Mammary epithelial cell (primary cell): ENCODE measurements at regions not wholly inside any gene's neighbourhood (a gene's known extent, or its start where the extent isn't known, plus 50 kb on each side); places are given as distances from the start of the nearest gene placed in this dataset.

ENCODE experiments used
- EZH2 ChIP-seq: IDR thresholded peaks from 2 replicates; pipeline ENCODE4 v1.6.1; 2012; ENCODE audit warnings: low read length, inconsistent platforms, borderline replicate concordance
- TF ChIP-seq, protein P1 (sequence below), 2 donors: IDR thresholded peaks in 1 of 2; conservative IDR thresholded peaks in 1 of 2; 2 replicates each; pipeline ENCODE4 v1.5.1; 2011 to 2012; ENCODE audit warnings: inconsistent platforms in 2 of 2, low read length in 2 of 2, mild to moderate bottlenecking in 2 of 2, control low read depth in 1 of 2, low read depth in 1 of 2; ENCODE audit not compliant: insufficient read depth in 1 of 2; ENCODE audit errors: extremely low read depth in 1 of 2

DNA sequence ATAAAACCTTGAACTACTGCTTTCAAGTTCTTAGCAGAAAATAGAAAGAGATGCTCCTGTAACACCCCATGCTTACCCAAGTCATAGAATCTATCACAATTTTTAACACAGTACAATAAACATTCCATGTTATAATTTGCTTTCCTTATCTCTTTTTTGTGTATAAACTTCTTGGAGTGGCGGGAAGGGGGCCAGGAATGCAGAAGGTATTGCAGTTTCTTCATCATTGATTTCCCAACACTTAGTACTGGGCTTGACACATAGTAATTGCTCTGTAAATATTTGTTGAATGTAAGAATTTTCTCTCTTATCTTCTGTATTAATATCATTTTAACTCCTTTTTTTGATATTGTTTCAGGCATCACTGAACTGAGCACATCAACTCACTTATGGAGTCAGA is 535.8 kb downstream of the KCTD12 start:
- TF ChIP-seq, protein P1, sequence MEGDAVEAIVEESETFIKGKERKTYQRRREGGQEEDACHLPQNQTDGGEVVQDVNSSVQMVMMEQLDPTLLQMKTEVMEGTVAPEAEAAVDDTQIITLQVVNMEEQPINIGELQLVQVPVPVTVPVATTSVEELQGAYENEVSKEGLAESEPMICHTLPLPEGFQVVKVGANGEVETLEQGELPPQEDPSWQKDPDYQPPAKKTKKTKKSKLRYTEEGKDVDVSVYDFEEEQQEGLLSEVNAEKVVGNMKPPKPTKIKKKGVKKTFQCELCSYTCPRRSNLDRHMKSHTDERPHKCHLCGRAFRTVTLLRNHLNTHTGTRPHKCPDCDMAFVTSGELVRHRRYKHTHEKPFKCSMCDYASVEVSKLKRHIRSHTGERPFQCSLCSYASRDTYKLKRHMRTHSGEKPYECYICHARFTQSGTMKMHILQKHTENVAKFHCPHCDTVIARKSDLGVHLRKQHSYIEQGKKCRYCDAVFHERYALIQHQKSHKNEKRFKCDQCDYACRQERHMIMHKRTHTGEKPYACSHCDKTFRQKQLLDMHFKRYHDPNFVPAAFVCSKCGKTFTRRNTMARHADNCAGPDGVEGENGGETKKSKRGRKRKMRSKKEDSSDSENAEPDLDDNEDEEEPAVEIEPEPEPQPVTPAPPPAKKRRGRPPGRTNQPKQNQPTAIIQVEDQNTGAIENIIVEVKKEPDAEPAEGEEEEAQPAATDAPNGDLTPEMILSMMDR (conservative IDR thresholded peaks at IDR 0.05 in 1 of 2, IDR thresholded peaks at IDR 0.05 in 1 of 2; ENCODE audit: extremely low read depth in 1 of 2, insufficient read depth in 1 of 2, low read depth in 1 of 2, low read length in 2 of 2) = no peak
- no peak for TF ChIP-seq EZH2
